Esophagus muscularis mucosa (tissue), 3 donors: ENCODE measurements at regions not wholly inside any gene's neighbourhood (a gene's known extent, or its start where the extent isn't known, plus 50 kb on each side); places are given as distances from the start of the nearest gene placed in this dataset.

ENCODE experiments used
- CTCF ChIP-seq, 3 experiments: fragments of 200-600 bp in 2 of 3; fragments of 450-650 bp in 1 of 3; sonication (generic) in 2 of 3; IDR thresholded peaks; one replicate each; pipeline ENCODE4 v1.5.1; 2017 to 2019; ENCODE audit warnings: antibody characterized with exemption in 3 of 3, mild to moderate bottlenecking in 2 of 3, moderate library complexity in 1 of 3
- POLR2AphosphoS5 ChIP-seq, 2 donors: sonication (generic); formaldehyde crosslinking; IDR thresholded peaks; one replicate each; pipeline ENCODE4 v1.6.1; 2017; ENCODE audit warnings: antibody characterized with exemption in 2 of 2

GRCh38 chr2:18455236-18455862 lies 105.1 kb downstream of the RDH14 start:
- TF ChIP-seq POLR2AphosphoS5 (IDR thresholded peaks at IDR 0.05) = peak in 1 of 2 donors; percentile 48
- TF ChIP-seq CTCF (IDR thresholded peaks at IDR 0.05) = peak in 1 of 3 experiments; percentile 20
